ENCODE measurements at regions not wholly inside any gene's neighbourhood (a gene's known extent, or its start where the extent isn't known, plus 50 kb on each side); places are given as distances from the start of the nearest gene placed in this dataset.
"Not testable (repeated sequence)": the region's sequence is repeated elsewhere in the genome, so short reads cannot be mapped to it uniquely, and the experiment has no call there.

DNA sequence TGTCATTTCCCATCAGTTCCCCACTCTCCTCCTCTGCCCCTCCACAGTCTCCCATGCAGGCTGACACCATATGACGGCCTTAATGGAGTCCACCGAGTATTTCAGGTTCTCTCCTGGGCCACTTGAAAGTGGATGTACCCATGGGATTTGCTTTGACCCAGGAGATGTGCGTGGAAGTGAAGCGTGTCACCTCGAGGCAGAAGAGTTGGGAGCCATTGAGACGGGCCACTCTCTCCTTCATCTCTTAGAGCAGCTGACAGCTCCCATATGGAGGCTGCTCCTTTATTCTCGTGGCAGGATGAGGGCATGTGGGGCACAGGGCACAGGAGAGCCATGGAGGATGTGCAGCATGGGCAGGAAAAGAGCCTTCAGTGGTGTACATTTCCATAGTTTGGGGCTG is 144.7 kb upstream of the CRYM start:
- H3K79me2 ChIP-seq; H3K36me3 ChIP-seq (ENCODE audit: control insufficient read depth, insufficient read depth, low read length); H2AFZ ChIP-seq; H3K4me1 ChIP-seq; H3K9ac ChIP-seq; H3K9me3 ChIP-seq (ENCODE audit: control insufficient read depth, low read length); H3K4me2 ChIP-seq (ENCODE audit: low read length); H3K27me3 ChIP-seq (ENCODE audit: control insufficient read depth, insufficient read depth, low read length); H3K27ac ChIP-seq; H3K4me3 ChIP-seq (ENCODE audit: low read depth, low read length): not testable (repeated sequence)

DNA sequence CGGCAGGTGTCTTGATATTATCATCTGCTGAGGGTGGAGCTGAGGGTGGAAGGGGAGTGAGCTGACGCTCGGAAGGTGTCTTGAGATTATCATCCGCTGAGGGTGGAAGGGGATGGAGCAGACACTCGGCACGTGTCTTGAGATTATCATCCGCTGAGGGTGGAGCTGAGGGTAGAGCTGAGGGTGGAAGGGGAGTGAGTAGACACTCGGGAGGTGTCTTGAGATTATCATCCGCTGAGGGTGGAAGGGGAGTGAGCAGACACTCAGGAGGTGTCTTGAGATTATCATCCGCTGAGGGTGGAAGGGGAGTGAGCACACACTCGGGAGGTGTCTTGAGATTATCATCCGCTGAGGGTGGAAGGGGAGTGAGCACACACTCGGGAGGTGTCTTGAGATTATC is 126.6 kb upstream of the CRYM start:
- H3K27me3 ChIP-seq (ENCODE audit: control insufficient read depth, insufficient read depth, low read length); H3K9me3 ChIP-seq (ENCODE audit: control insufficient read depth, low read length); H3K4me2 ChIP-seq (ENCODE audit: low read length); H3K79me2 ChIP-seq; H3K4me1 ChIP-seq; H3K9ac ChIP-seq; H3K4me3 ChIP-seq (ENCODE audit: low read depth, low read length); H3K27ac ChIP-seq; H2AFZ ChIP-seq; H3K36me3 ChIP-seq (ENCODE audit: control insufficient read depth, insufficient read depth, low read length): not testable (repeated sequence)

DNA sequence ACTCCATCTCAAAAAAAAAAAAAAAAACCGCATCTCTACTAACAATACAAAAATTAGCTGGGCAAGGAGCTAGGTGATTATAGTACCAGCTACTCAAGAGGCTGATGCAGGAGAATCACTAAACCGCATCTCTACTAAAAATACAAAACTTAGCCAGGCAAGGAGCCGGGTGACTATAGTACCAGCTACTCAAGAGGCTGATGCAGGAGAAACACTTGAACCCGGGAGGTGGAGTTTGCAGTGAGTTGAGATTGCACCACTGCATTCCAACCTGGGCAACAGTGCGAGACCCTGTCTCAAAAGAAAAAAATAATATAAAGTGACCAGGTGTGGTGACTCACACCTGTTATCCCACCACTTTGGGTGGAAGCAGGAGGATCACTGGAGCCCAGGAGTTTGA is 119.8 kb upstream of the CRYM start:
- H3K4me1 ChIP-seq; H3K27me3 ChIP-seq (ENCODE audit: control insufficient read depth, insufficient read depth, low read length); H3K27ac ChIP-seq; H3K9ac ChIP-seq; H3K4me2 ChIP-seq (ENCODE audit: low read length); H3K9me3 ChIP-seq (ENCODE audit: control insufficient read depth, low read length); H3K36me3 ChIP-seq (ENCODE audit: control insufficient read depth, insufficient read depth, low read length); H3K4me3 ChIP-seq (ENCODE audit: low read depth, low read length); H3K79me2 ChIP-seq; H2AFZ ChIP-seq: not testable (repeated sequence)

DNA sequence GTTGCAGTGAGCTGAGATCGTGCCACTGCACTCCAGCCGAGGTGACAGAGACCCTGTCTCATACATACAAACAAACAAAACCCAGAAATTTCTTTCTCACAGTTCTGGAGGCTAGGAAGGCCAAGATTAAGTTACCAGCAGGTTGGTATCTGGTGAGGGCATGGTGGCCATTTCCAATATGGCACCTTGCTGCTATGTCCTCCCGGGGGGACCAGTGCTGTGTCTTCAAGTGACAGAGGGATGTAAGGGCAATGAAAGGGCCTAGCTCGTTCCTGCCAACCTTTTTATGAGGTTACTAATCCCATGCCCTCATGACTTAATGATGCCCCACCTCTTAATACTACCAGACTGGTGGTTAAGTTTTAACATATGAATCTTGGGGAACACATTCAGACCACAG is 118.5 kb upstream of the CRYM start:
- not testable (repeated sequence) for H3K9ac ChIP-seq; H3K36me3 ChIP-seq (ENCODE audit: control insufficient read depth, insufficient read depth, low read length); H3K27me3 ChIP-seq (ENCODE audit: control insufficient read depth, insufficient read depth, low read length); H3K9me3 ChIP-seq (ENCODE audit: control insufficient read depth, low read length); H3K4me1 ChIP-seq; H3K4me2 ChIP-seq (ENCODE audit: low read length); H2AFZ ChIP-seq; H3K4me3 ChIP-seq (ENCODE audit: low read depth, low read length); H3K27ac ChIP-seq; H3K79me2 ChIP-seq

DNA sequence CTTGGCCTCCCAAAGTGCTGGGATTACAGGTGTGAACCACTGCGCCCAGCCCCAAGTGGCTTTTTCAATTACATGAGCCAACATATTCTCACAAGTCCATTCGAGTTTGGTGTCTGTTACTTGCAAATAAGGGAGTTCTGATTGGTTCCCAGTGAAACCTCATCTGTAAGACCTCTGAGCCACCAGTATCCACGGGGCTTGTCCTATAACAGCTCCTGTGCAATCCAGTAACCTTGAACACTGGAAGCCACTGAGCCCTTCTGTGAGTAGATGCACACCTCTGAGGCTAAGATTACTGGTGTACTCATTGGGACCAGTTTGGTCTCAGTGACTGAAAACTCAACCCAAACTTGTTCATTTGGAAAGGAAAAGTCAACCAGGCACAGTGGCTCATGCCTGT is 112.5 kb upstream of the CRYM start:
- H2AFZ ChIP-seq = not testable (repeated sequence)

DNA sequence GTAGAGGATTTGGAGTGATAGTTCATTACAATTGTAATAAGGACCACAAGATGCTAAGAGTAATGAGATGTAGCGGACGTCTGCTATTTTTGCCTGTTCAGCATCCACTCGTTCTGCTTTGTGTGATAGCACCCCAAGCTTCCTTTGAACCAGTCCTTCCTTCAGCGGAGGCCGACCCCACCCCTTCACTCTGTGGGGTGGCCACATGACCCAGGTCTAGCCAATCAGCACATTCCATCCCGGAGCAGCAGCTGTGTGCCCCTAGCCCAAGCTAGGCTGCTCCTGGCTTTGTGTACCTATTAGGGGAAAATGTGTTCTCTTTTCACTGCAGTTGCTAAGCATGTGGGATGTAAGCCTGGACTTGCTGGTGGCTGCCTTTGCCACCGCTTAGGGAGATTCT is 111.8 kb upstream of the CRYM start:
- H3K27me3 ChIP-seq (ENCODE audit: control insufficient read depth, insufficient read depth, low read length); H3K4me3 ChIP-seq (ENCODE audit: low read depth, low read length); H3K36me3 ChIP-seq (ENCODE audit: control insufficient read depth, insufficient read depth, low read length): not testable (repeated sequence)

More for the DNA sequence above, 112.5 kb upstream of the CRYM start:
- H3K9me3 ChIP-seq (ENCODE audit: control insufficient read depth, low read length); H3K27ac ChIP-seq; H3K36me3 ChIP-seq (ENCODE audit: control insufficient read depth, insufficient read depth, low read length); H3K4me1 ChIP-seq; H3K4me3 ChIP-seq (ENCODE audit: low read depth, low read length); H3K79me2 ChIP-seq; H3K27me3 ChIP-seq (ENCODE audit: control insufficient read depth, insufficient read depth, low read length); H3K4me2 ChIP-seq (ENCODE audit: low read length); H3K9ac ChIP-seq: not testable (repeated sequence)

DNA sequence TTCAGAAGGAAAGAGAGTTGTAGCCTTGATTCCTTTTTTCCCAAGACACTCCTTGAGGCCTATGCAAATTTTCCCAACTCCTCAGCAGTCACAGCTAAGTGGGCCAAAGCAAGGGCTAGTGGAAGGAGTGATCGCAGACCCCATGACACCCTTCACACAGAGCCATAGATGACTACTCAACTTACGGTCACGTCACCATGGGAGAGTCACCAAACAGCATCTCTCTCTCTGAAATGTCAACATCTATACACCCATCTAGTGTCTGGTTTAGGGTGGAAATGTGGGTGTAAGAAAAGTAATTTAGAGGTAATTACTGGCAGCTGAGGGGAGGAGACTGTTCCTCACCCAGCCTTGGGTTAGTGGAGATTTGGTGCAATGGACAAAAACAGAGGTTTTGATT is 109.7 kb upstream of the CRYM start:
- H3K4me3 ChIP-seq (ENCODE audit: low read depth, low read length); H3K36me3 ChIP-seq (ENCODE audit: control insufficient read depth, insufficient read depth, low read length); H3K27ac ChIP-seq; H3K9ac ChIP-seq; H3K9me3 ChIP-seq (ENCODE audit: control insufficient read depth, low read length); H3K27me3 ChIP-seq (ENCODE audit: control insufficient read depth, insufficient read depth, low read length); H2AFZ ChIP-seq; H3K4me1 ChIP-seq; H3K4me2 ChIP-seq (ENCODE audit: low read length); H3K79me2 ChIP-seq: not testable (repeated sequence)

More for the DNA sequence above, 111.8 kb upstream of the CRYM start:
- not testable (repeated sequence) for H3K4me1 ChIP-seq; H3K79me2 ChIP-seq; H3K9ac ChIP-seq; H3K4me2 ChIP-seq (ENCODE audit: low read length); H2AFZ ChIP-seq; H3K27ac ChIP-seq; H3K9me3 ChIP-seq (ENCODE audit: control insufficient read depth, low read length)

DNA sequence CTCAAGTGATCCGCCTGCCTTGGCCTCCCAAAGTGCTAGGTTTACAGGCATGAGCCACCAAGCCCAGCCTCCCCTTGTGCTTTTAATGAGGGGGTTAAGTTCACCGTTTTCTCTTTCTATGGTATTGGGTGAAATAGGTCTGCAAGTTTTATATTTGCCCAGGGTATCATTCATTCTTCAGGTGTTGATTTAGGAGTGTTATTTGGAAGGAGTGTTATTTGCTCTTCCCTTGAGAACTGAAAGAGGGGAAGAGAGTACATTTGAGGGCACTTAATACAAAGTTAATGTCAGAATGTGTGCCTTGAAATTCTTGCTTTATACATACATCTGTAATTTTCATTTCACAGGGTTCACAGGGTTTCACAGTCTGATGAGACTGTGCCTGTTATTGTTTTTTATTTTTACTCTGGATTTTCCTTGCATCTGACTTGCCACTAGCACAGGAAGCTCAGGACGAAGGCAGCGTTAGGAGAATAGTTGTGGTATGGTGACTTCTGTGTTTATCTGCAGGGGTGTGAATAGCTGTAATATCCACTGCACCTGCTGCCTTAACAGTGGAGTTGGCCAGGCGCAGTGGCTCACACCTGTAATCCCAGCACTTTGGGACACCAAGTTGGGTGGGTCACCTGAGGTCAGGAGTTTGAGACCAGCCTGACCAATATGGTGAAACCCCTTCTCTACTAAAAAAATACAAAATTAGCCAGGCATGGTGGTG is 108.3 kb upstream of the CRYM start:
- H3K9ac ChIP-seq; H2AFZ ChIP-seq; H3K36me3 ChIP-seq (ENCODE audit: control insufficient read depth, insufficient read depth, low read length); H3K4me3 ChIP-seq (ENCODE audit: low read depth, low read length); H3K27ac ChIP-seq; H3K9me3 ChIP-seq (ENCODE audit: control insufficient read depth, low read length); H3K4me2 ChIP-seq (ENCODE audit: low read length); H3K27me3 ChIP-seq (ENCODE audit: control insufficient read depth, insufficient read depth, low read length); H3K79me2 ChIP-seq; H3K4me1 ChIP-seq: not testable (repeated sequence)

DNA sequence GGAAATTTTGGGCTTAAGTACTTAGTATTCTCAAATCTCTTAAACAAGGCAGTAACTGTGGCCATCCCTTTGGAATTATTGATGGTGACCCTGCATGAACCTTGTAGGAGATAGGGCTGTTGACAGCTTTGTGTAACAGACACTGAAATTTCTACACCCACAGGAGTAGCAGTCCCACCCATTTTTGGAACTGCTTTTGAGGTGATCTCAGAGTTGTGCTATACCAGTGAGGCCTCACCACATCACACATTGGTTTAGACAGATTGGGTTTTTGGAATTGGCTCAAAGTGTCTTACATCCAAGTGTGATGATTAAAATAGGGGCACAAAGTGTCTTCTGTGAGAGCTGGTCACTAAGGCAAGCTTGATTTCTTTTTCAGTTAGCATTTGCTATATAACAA is 105.6 kb upstream of the CRYM start:
- H2AFZ ChIP-seq; H3K9me3 ChIP-seq (ENCODE audit: control insufficient read depth, low read length); H3K4me2 ChIP-seq (ENCODE audit: low read length); H3K4me3 ChIP-seq (ENCODE audit: low read depth, low read length); H3K9ac ChIP-seq; H3K79me2 ChIP-seq; H3K27ac ChIP-seq; H3K27me3 ChIP-seq (ENCODE audit: control insufficient read depth, insufficient read depth, low read length); H3K4me1 ChIP-seq; H3K36me3 ChIP-seq (ENCODE audit: control insufficient read depth, insufficient read depth, low read length): not testable (repeated sequence)

DNA sequence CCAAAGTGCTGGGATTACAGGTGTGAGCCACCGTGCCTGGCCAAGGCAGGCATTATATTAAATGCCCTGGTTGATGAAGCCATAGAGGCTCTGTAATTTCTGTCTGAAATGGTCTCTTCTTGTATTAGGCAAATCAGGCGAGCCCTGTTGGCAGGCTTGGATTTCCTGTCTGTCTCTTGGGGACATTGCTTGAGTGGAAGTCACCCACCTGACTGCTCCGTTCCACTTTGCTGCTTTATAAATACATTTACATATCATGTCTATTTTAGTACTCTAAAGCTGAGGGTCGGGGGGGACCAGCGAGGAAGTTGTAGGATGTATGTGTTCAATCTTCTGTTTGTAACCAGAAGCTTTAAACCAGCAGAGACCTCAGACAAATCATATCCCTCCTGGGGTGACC is 101.6 kb upstream of the CRYM start:
- H3K4me2 ChIP-seq (ENCODE audit: low read length); H3K9ac ChIP-seq; H3K79me2 ChIP-seq; H3K36me3 ChIP-seq (ENCODE audit: control insufficient read depth, insufficient read depth, low read length); H3K27ac ChIP-seq; H3K4me3 ChIP-seq (ENCODE audit: low read depth, low read length); H3K27me3 ChIP-seq (ENCODE audit: control insufficient read depth, insufficient read depth, low read length); H3K9me3 ChIP-seq (ENCODE audit: control insufficient read depth, low read length); H2AFZ ChIP-seq; H3K4me1 ChIP-seq: not testable (repeated sequence)

DNA sequence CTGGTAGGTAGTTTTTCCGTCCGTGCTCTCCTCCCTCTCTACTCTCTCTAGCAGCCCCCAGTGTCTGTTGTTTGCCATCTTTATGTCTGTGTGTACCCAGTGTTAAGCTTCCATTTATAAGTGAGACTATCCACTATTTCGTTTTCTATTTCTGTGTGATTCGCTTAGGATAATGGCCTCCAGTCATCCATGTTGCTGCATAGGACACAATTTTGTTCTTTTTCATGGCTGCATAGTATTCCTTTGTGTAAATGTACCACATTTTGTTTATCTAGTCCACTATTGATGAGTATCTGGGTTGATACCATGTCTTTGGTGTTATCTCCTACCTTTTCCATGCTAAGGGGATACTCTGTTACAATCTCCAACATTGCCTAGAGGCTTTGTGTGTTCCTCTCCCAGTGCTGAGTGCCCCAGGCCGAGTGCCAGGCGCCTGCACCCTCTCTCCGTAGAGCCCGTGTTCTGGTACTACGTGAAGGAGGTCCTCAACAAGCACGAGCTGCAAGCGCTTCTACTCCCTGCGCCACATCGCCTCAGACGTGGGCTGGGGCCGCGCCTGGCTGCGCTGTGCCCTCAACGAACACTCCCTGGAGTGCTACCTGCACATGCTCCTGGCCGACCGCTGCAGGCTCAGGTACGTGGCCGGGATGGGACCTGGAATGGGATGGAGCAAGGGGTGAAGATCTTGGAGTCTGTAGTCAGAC is 98.3 kb upstream of the CRYM start:
- not testable (repeated sequence) for H3K27ac ChIP-seq; H3K9ac ChIP-seq; H2AFZ ChIP-seq; H3K4me3 ChIP-seq (ENCODE audit: low read depth, low read length); H3K79me2 ChIP-seq; H3K4me1 ChIP-seq; H3K9me3 ChIP-seq (ENCODE audit: control insufficient read depth, low read length); H3K36me3 ChIP-seq (ENCODE audit: control insufficient read depth, insufficient read depth, low read length); H3K27me3 ChIP-seq (ENCODE audit: control insufficient read depth, insufficient read depth, low read length); H3K4me2 ChIP-seq (ENCODE audit: low read length)
